H1 (cell line): ENCODE measurements at regions not wholly inside any gene's neighbourhood (a gene's known extent, or its start where the extent isn't known, plus 50 kb on each side); places are given as distances from the start of the nearest gene placed in this dataset.

Experiments
- CTCF ChIA-PET: fragments of 300-600 bp; sonication (Branson Sonifier 250); formaldehyde crosslinking; loops from one replicate; lab custom pipeline; 2021; ENCODE audit not compliant: partially characterized antibody; lab: Charles Lee
- POLR2A ChIA-PET: fragments of 300-600 bp; sonication (Branson Sonifier 250); formaldehyde crosslinking; loops from one replicate; lab custom pipeline; 2021; ENCODE audit warnings: inconsistent platforms; ENCODE audit not compliant: partially characterized antibody; lab: Charles Lee
- DNase-seq, 2 experiments: peaks; one replicate each; pipeline versions ENCODE4 v3.0.0 to v3.0.0-alpha.2; 2010 to 2022; ENCODE audit warnings: low spot score in 2 of 2, low read depth in 1 of 2, mixed read lengths in 1 of 2
- FAIRE-seq: peaks from 2 replicates; lab custom pipeline; 2011; peaks lifted over from hg19 to GRCh38; lab: Jason Lieb, UNC
- H2AFZ ChIP-seq: 2 replicates; pipeline ENCODE4 v1.8.1; 2012; ENCODE audit warnings: low read length, inconsistent platforms
- H2AK5ac ChIP-seq: 2 replicates; pipeline ENCODE4 v1.6.1; 2013; ENCODE audit warnings: low read depth, low read length
- H2BK120ac ChIP-seq: replicated peaks from 2 replicates; pipeline ENCODE3; 2013; ENCODE audit warnings: low read depth, low read length, inconsistent platforms
- H2BK12ac ChIP-seq: 2 replicates; pipeline ENCODE4 v1.6.1; 2013; ENCODE audit warnings: low read depth, low read length
- H2BK15ac ChIP-seq: 2 replicates; pipeline ENCODE4 v1.6.1; 2013; ENCODE audit warnings: low read length
- H2BK20ac ChIP-seq: 2 replicates; pipeline ENCODE4 v1.6.1; 2013; ENCODE audit warnings: low read length
- H2BK5ac ChIP-seq: 2 replicates; pipeline ENCODE4 v1.6.1; 2013; ENCODE audit warnings: low read depth, low read length
- H3K14ac ChIP-seq: 2 replicates; pipeline ENCODE4 v1.6.1; 2013; ENCODE audit warnings: inconsistent platforms; ENCODE audit not compliant: insufficient read length
- H3K18ac ChIP-seq: 2 replicates; pipeline ENCODE4 v1.6.1; 2013; ENCODE audit warnings: low read length; ENCODE audit errors: extremely low read depth
- H3K23ac ChIP-seq: 2 replicates; pipeline ENCODE4 v1.6.1; 2013; ENCODE audit warnings: inconsistent platforms; ENCODE audit not compliant: insufficient read length
- H3K23me2 ChIP-seq: 2 replicates; pipeline ENCODE4 v1.6.1; 2013; ENCODE audit warnings: low read depth, low read length
- H3K27ac ChIP-seq: 2 replicates; pipeline ENCODE4 v1.6.1; 2011; ENCODE audit warnings: low read depth, low read length, inconsistent platforms
- H3K27me3 ChIP-seq, 4 experiments: replicated peaks in 1 of 4; 1 replicate in 1 of 4; 2 replicates in 3 of 4; pipeline versions ENCODE4 v1.6.1 to v1.8.1; 2011 to 2013; ENCODE audit warnings: low read length in 3 of 4, mild to moderate bottlenecking in 3 of 4, inconsistent platforms in 2 of 4, mixed read lengths in 2 of 4, moderate library complexity in 1 of 4; ENCODE audit not compliant: control insufficient read depth in 3 of 4, insufficient read depth in 3 of 4; ENCODE audit errors: extremely low read depth in 1 of 4
- H3K36me3 ChIP-seq, 4 experiments: 2 replicates each; pipeline versions ENCODE4 v1.6.1 to v1.8.1; 2011 to 2013; ENCODE audit warnings: mild to moderate bottlenecking in 4 of 4, low read length in 3 of 4, moderate library complexity in 2 of 4, control low read depth in 1 of 4, inconsistent platforms in 1 of 4; ENCODE audit not compliant: insufficient read depth in 4 of 4, control insufficient read depth in 2 of 4
- H3K4ac ChIP-seq: replicated peaks from 2 replicates; pipeline ENCODE3; 2013; ENCODE audit warnings: low read length, low read depth, mixed read lengths, inconsistent platforms; ENCODE audit not compliant: insufficient read length
- H3K4me1 ChIP-seq, 4 experiments: replicated peaks in 1 of 4; 1 replicate in 1 of 4; 2 replicates in 3 of 4; pipeline versions ENCODE4 v1.6.1 to v1.8.1; 2011 to 2013; ENCODE audit warnings: low read length in 3 of 4, inconsistent platforms in 2 of 4, mixed read lengths in 1 of 4; ENCODE audit not compliant: insufficient read depth in 4 of 4, control insufficient read depth in 3 of 4
- H3K4me2 ChIP-seq, 2 experiments: 2 replicates each; pipeline versions ENCODE4 v1.6.1 to v1.8.1; 2011 to 2013; ENCODE audit warnings: low read depth in 2 of 2, low read length in 2 of 2, control low read depth in 1 of 2, inconsistent platforms in 1 of 2, mild to moderate bottlenecking in 1 of 2; ENCODE audit not compliant: insufficient read depth in 1 of 2
- H3K4me3 ChIP-seq, 4 experiments: fragments of 200-600, 300-600 bp in 1 of 4; sonication (generic), shearing (Covaris generic), sonication (Bioruptor Twin) in 1 of 4; 2 replicates each; pipeline versions ENCODE4 v1.5.1 to v1.8.1; 2011 to 2016; ENCODE audit warnings: low read length in 4 of 4, low read depth in 3 of 4, control low read depth in 2 of 4, inconsistent platforms in 2 of 4, mild to moderate bottlenecking in 2 of 4, mixed read lengths in 1 of 4, moderate library complexity in 1 of 4; ENCODE audit not compliant: insufficient read depth in 2 of 4; ENCODE audit errors: extremely low read depth in 1 of 4
- H3K56ac ChIP-seq: replicated peaks from 2 replicates; pipeline ENCODE3; 2013; ENCODE audit warnings: low read depth, mild to moderate bottlenecking, mixed read lengths, low read length, inconsistent platforms; ENCODE audit not compliant: insufficient read length
- H3K79me1 ChIP-seq: 2 replicates; pipeline ENCODE4 v1.6.1; 2013; ENCODE audit warnings: low read depth, low read length, control low read depth
- H3K79me2 ChIP-seq, 2 experiments: 2 replicates each; pipeline versions ENCODE4 v1.6.1 to v1.8.1; 2012 to 2013; ENCODE audit warnings: low read length in 2 of 2, mild to moderate bottlenecking in 2 of 2, inconsistent platforms in 1 of 2; ENCODE audit not compliant: insufficient read depth in 2 of 2, control insufficient read depth in 1 of 2
- H3K9ac ChIP-seq, 4 experiments: replicated peaks in 1 of 4; 1 replicate in 1 of 4; 2 replicates in 3 of 4; pipeline versions ENCODE4 v1.6.1 to v1.8.1; 2011 to 2013; ENCODE audit warnings: low read depth in 3 of 4, low read length in 3 of 4, control low read depth in 2 of 4, mild to moderate bottlenecking in 2 of 4, moderate library complexity in 2 of 4, inconsistent platforms in 1 of 4; ENCODE audit errors: extremely low read depth in 1 of 4
- H3K9me3 ChIP-seq, 2 experiments: 2 replicates each; pipeline versions ENCODE4 v1.6.1 to v1.8.1; 2012 to 2013; ENCODE audit warnings: mild to moderate bottlenecking in 2 of 2, moderate library complexity in 2 of 2, control low read depth in 1 of 2, inconsistent platforms in 1 of 2, low read depth in 1 of 2, low read length in 1 of 2, mixed read lengths in 1 of 2; ENCODE audit not compliant: insufficient read depth in 2 of 2
- H4K20me1 ChIP-seq, 2 experiments: replicated peaks in 1 of 2; 2 replicates each; pipeline versions ENCODE3 to v1.8.1; 2011 to 2013; ENCODE audit warnings: inconsistent platforms in 2 of 2, low read length in 2 of 2, mild to moderate bottlenecking in 1 of 2; ENCODE audit not compliant: insufficient read depth in 2 of 2, control insufficient read depth in 1 of 2
- H4K5ac ChIP-seq: 2 replicates; pipeline ENCODE4 v1.6.1; 2013; ENCODE audit warnings: low read length, low read depth, mixed read lengths, inconsistent platforms; ENCODE audit not compliant: insufficient read length
- H4K8ac ChIP-seq: 2 replicates; pipeline ENCODE4 v1.8.0; 2013; ENCODE audit warnings: mild to moderate bottlenecking, moderate library complexity, low read length, inconsistent platforms; ENCODE audit not compliant: insufficient read depth; ENCODE audit errors: extremely low read depth
- H4K91ac ChIP-seq: replicated peaks from 2 replicates; pipeline ENCODE3; 2013; ENCODE audit warnings: low read length, mixed read lengths, inconsistent platforms; ENCODE audit not compliant: insufficient read length
- KDM4A ChIP-seq: IDR thresholded peaks from one replicate; pipeline ENCODE4 v1.7.1; 2012; ENCODE audit warnings: low read depth, mild to moderate bottlenecking, moderate library complexity, low read length, inconsistent platforms; ENCODE audit not compliant: severe bottlenecking
- RFX5 ChIP-seq: IDR thresholded peaks from 2 replicates; pipeline ENCODE4 v1.6.1; 2011; ENCODE audit warnings: low read depth, low read length, improper control_type of control experiment, borderline replicate concordance
- SUZ12 ChIP-seq: fragments of 200-600 bp; sonication (generic); IDR thresholded peaks from 2 replicates; pipeline ENCODE4 v1.6.1; 2012; ENCODE audit warnings: mild to moderate bottlenecking, inconsistent platforms, low read length, moderate library complexity, mixed read lengths
- WGBS, 2 experiments: shearing (Covaris generic) in 1 of 2; methylation state at CpG; one replicate each; pipeline versions ENCODE4 v1.1.6 to v1.1.7; 2013 to 2015; ENCODE audit warnings: low lambda C conversion rate in 2 of 2, mixed read lengths in 2 of 2, inconsistent platforms in 1 of 2, low coverage in 1 of 2, missing lambda C conversion rate in 1 of 2; ENCODE audit not compliant: insufficient replicate concordance in 2 of 2, insufficient coverage in 1 of 2, insufficient read length in 1 of 2; ENCODE audit errors: extremely low coverage in 1 of 2, missing lambda C conversion rate in 1 of 2; 5-methylcytosine and 5-hydroxymethylcytosine counted together

- Histone ChIP-seq H3K18ac (no peak overlapping the region), H2BK120ac (no peak overlapping the region), H2AK5ac (no peak overlapping the region), H4K5ac (no peak overlapping the region)
- CTCF ChIA-PET = interaction anchor here (0.8 kb wide), 1 partner anchor 17 kb away, joined by 3 read pairs; no protein-coding TSS in a partner anchor
- POLR2A ChIA-PET = interaction anchor here (0.7 kb wide), 1 partner anchor 9 kb away, joined by 3 read pairs; no protein-coding TSS in a partner anchor
- 91% methylated on average over 2 of the region's 2 CpGs; no CpG with 5 or more reads in 1 of the 2 experiments for WGBS, 2 experiments
- TF ChIP-seq SUZ12 (no peak), KDM4A (no peak), RFX5 (0 out of 2 replicates have a peak, but pooled peaks have one; percentile 14)
- TF ChIP-seq, all 59 proteins: peak for 1
- no peak overlapping the region for H2BK15ac ChIP-seq
- H3K4me3 ChIP-seq = no peak overlapping the region
- FAIRE-seq (no peak), DNase-seq (no peak)
- H3K9ac ChIP-seq = no peak overlapping the region
- no peak overlapping the region for H3K4me2 ChIP-seq
- H3K79me2 ChIP-seq = no peaks in the 10 kb centered on the region
- no peak overlapping the region for H4K8ac ChIP-seq
- no peaks in the 10 kb centered on the region for H3K4me1 ChIP-seq
- H3K14ac ChIP-seq = no peak overlapping the region
- H4K20me1 ChIP-seq = no peaks in the 10 kb centered on the region
- no peaks in the 10 kb centered on the region for H3K23me2 ChIP-seq
- H4K91ac ChIP-seq = no peak overlapping the region
- H3K23ac ChIP-seq = no peak overlapping the region
- H3K4ac ChIP-seq = no peak overlapping the region
- no peak overlapping the region for H3K56ac ChIP-seq
- H3K9me3 ChIP-seq = no peaks in the 10 kb centered on the region
- no peaks in the 10 kb centered on the region for H3K36me3 ChIP-seq
- H3K27ac ChIP-seq = no peak overlapping the region
- no peak overlapping the region for H2BK12ac ChIP-seq
- H2BK20ac ChIP-seq = no peak overlapping the region
- H3K27me3 ChIP-seq = no peaks in the 10 kb centered on the region
- H2BK5ac ChIP-seq = no peak overlapping the region
- no peak overlapping the region for H2AFZ ChIP-seq
- H3K79me1 ChIP-seq = no peaks in the 10 kb centered on the region
These were observed 141.4 kb downstream of the MMUT start for GRCh38 chr6:49321561-49322072.
